ENCODE measurements at regions not wholly inside any gene's neighbourhood (a gene's known extent, or its start where the extent isn't known, plus 50 kb on each side); places are given as distances from the start of the nearest gene placed in this dataset.
"Not testable (repeated sequence)": the region's sequence is repeated elsewhere in the genome, so short reads cannot be mapped to it uniquely, and the experiment has no call there.

- no peak for DNase-seq
These were observed 307.3 kb downstream of the RAPGEF2 start for GRCh38 chr4:159410076-159410777.

GRCh38 chr4:159410891-159411290 is 308.0 kb downstream of the RAPGEF2 start:
- no peak for DNase-seq

DNA sequence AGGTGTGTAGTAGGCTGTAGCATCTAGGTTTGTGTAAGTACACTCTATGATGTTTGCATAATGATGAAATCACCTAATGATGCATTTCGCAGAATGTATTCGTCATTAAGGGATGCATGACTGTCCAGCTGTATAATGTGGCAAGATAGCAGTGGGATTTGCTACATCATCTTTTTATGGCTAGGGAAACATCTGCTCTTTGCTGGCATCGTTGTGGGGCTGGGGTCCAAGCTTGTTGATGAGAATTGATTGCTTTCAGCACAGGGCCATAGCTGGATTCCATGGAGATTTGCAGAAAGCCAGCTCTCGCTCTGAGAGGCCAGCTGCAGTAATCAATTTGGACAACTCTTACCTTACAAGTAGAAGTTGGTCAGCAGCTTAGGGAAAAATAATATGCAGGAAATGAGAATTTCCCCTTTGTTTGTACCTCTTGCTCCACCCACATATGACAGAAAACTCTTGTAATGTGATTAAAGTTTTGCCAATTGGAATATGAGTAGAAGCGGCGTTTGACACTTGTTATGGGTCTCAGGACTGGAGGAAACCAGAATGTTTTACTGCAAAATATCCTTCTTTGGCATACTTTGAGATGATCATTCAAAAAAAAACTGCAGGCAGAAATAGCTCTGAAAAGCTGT is 310.5 kb downstream of the RAPGEF2 start:
- DNase-seq = no peak

DNA sequence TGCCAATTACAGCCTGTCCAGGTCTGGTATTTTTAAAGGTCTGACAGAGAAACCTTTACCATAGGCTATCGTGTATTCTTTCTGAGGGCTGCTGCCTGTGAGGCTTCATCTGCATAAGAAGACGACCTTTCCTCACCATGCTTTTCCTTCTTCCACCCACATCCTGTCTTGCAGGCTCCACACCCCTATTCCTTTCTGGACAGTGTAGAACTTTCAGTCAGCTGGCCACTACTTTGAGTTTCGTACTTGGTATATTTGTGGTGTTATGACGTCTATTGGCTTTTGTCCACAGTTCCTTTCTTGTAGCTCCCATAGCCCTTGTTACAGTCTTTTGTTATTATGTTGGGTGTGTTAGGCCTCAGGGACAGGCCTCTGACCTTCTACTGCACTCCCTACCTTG is 311.4 kb downstream of the RAPGEF2 start:
- DNase-seq = no peak

DNA sequence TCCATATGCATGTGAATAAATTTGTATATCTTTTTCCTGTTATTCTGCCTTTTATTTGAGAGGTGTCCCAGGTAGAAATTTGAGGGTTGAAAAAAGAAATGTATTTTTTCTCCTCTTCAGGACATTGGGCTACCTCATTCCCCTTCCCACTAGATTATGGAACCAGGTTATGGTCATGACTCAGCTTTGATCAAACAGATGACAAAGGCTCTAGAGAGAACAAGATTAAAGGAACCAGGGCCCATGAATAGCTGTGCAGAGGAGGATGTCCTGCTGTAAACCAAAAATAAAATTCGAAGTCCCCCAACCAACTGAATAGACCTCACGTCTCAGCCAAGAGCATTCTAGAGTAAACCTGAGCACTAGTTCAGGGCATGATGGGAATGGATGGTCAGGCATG is 313.2 kb downstream of the RAPGEF2 start:
- DNase-seq = no peak

GRCh38 chr4:159416996-159417395 is 314.1 kb downstream of the RAPGEF2 start:
- no peak for DNase-seq

GRCh38 chr4:159420162-159421057 is 317.5 kb downstream of the RAPGEF2 start:
- no peak for DNase-seq

DNA sequence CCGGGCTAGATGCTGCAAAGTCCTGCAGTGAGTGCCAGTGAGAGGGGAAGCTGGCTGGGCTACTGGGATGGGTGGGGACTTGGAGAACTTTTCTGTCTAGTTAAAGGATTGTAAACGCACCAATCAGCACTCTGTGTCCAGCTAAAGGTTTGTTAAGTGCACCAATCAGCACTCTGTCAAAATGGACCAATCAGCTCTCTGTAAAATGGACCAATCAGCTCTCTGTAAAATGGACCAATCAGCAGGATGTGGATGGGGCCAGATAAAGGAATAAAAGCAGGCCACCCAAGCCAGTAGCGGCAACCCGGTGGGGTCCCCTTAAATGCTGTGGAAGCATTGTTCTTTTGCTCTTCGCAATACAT is 318.2 kb downstream of the RAPGEF2 start:
- DNase-seq = not testable (repeated sequence)

GRCh38 chr4:159422019-159422418 is 319.1 kb downstream of the RAPGEF2 start:
- no peak for DNase-seq

DNA sequence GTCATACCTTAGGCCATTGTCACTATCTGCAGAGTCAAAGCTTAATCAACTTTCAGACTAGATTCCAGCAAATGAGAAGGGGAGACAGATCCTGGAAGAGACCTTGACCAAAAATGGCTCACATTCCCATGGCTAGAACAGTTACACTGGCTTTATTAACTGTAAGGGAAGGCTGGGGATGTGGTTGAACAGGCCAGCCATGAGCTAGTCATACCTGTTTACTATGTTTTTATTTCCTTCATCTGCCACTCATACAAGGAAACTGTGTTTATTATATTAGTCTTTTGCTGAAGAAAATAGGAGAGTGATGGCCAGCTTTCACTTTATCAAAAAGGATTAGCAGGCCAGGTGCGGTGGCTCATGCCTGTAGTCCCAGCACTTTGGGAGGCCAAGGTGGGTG is 319.7 kb downstream of the RAPGEF2 start:
- DNase-seq = no peak

DNA sequence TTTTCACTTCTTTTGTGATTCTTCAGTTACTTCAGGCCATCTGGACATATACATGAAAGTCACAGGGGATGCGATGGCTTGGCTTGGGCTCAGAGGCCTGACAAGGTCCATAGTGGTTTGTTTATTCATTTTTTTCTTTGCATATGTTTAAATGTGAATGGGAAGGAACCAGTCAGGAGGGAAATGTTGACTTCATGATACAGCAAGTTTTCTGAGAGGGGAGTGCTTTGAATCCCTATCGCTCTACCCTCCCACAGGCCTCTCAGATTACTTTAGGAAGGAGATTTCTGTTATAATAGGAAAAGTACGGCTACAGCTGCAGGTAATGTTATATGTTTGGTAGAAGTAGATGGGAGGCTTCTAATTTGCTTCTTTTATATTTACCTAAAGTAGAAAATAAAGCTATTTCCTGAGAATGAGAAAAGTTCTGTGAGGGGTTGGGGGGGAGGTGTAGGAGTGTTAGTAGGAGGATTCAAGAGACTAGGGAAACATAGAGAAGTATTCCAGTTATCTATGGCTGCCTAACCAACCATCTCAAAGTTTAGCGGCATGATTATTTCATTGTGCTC is 322.9 kb downstream of the RAPGEF2 start:
- DNase-seq = no peak

- DNase-seq = no peak
These were observed 325.4 kb downstream of the RAPGEF2 start for GRCh38 chr4:159428293-159428692.

DNA sequence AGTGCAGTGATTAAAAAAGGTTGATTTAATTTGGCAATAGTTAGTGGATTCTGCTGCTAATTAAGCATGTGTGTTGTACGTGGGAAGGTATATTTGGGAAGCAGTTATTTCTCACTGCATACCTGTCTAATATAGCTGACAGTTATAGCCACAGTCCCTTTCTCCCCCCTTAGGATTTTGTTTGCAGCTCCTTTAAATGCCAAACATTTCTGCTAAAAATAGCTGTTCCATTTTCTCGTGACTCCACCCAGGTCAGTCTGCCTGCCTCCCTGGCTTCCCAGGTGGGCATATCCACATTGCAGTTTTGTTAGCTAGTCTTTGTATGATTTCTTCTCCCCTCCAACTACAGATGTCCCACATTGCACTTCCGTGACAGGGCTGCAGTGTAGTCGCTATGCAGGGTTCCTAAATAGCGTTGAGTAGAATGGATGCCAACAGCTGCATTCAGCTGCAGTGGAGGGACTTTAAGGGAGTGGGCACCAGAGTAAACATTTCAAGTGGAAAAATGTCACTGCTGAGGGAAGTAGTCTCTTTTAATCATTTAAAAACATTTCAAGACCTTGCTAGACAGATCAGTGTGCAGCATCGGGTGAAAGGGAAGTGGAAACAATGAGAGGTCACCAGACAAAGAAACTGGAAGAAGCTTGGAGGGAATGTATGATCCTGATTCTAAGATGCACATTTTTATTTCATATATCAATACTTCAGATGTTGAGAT is 326.3 kb downstream of the RAPGEF2 start:
- DNase-seq = no peak

- no peak for DNase-seq
These were observed 326.8 kb downstream of the RAPGEF2 start for GRCh38 chr4:159429693-159430035.

DNA sequence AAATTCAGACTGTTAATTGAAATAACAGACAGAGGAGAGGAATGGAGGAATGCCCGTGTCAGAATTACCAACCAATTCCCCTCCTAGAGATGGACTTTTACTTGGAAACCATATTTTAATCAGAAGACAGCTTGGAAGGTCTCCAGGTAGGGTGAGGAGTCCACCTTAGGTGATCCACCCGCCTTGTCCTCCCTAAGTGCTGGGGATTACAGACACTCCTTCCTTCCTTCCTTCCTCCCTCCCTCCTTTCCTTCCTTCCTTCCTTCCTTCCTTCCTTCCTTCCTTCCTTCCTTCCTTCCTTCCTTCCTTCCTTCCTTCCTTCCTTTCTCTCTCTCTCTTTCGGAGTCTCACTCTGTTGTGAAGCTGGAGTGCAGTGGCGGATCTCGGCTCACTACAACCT is 328.0 kb downstream of the RAPGEF2 start:
- DNase-seq = no peak

GRCh38 chr4:159432436-159432835 is 329.6 kb downstream of the RAPGEF2 start:
- DNase-seq = no peak

DNA sequence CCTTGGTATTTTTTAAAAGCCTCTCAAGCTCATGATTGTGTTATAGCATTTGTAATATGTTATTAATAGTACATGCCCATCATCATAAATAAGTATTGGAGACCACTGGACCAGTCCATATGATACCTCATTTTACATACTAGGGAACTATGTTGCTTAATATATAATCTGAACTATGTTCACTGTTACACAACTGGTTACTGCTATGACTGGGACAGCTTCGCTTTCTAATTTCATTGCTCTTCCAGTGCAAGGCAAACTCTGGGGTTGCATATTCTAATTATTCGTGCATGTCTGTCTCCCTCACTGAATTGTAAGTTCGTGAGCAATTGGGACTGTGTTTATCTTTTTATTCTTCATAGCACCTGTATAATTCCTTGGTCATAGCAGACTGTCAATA is 330.5 kb downstream of the RAPGEF2 start:
- no peak for DNase-seq

DNA sequence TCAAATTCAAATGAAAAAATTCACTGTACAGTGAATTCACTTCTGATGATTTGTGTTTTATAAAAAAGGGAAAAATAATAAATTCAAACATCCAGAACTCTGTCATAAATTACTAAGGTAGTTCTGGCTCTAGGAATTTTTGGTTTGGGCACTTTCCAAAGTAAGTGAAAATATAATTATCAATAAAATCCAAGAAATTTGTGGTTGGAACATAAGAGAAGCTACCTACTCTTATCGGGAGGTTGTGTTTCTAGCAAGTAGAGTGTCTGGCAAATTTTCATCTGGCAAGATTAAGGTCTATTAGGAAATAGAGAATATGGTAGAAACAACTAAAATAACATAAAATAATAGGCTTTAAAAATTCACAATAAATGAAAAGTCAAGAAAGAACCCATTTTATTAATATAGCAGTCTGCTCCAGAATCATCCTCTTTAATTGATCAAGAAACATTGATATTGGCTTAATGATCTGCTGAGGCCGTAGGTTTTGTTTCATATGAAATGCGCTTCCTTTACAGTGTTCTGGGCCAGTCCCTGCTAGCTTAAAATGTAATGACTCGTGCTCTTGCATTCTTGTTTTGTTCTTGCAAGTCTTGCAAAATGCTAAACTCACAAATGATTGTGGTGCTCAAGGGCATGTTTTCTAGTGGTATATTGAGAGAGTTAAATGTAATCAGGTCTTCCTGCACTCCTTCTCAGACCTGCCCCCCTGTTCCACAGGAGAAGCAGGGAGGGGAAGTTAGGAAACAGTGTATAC is 331.4 kb downstream of the RAPGEF2 start:
- DNase-seq = no peak

DNA sequence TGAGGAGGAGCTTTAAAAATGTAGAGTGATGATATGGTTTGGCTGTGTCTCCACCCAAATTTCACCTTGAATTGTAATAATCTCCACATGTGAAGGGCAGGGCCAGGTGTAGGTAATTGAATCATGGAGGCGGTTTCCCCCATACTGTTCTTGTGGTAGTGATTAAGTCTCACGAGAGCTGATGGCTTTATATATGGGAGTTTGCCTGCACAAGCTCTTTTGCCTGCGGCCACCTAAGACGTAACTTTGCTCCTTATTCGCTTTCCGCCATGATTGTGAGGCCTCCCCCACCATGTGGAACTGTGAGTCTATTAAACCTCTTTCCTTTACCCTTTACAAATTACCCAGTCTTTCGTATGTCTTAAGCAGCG is 332.0 kb downstream of the RAPGEF2 start:
- DNase-seq = no peak

DNA sequence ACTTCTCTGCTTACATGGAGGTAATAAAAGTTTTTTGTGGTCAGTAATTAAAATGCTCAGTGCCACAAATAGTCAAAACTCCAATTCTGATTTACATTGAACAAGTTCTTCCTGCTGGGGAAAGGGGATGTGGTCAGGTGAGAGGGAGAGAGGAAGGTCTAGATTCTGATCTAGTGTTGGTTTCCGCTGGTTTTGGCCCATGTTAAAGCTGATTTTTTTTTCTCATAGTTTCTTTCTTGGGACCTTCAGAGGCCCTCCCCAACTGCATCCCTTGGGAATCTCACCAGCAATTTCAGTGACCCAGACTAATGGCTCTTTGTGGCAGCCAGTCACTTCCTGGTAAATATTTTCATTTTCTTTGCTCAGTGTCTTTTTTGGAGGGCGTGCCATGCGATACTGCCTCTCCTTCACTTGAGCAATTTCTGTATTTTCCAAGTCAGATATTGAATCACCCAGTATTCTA is 332.7 kb downstream of the RAPGEF2 start:
- no peak for DNase-seq

- DNase-seq = no peak
These were observed 341.1 kb downstream of the RAPGEF2 start for GRCh38 chr4:159443975-159444374.

GRCh38 chr4:159444678-159445077 is 341.8 kb downstream of the RAPGEF2 start:
- no peak for DNase-seq
